SK-N-SH (cell line): ENCODE measurements at regions not wholly inside any gene's neighbourhood (a gene's known extent, or its start where the extent isn't known, plus 50 kb on each side); places are given as distances from the start of the nearest gene placed in this dataset.

Experiments
- CTCF ChIA-PET: fragments of 300-600, 350-600 bp; formaldehyde crosslinking; extraction: SDS; loops from one replicate; lab custom pipeline; 2021; lab: Yijun Ruan, JAX
- POLR2A ChIA-PET: fragments of 350-600 bp; sonication (Branson Sonifier 250); formaldehyde crosslinking; extraction: SDS; loops from one replicate; lab custom pipeline; 2020; ENCODE audit warnings: antibody characterized with exemption, inconsistent platforms; lab: Yijun Ruan, JAX
- DNase-seq: peaks from one replicate; pipeline ENCODE4 v3.0.0; 2012
- H2AFZ ChIP-seq: fragments of 200-600 bp; sonication (generic); 2 replicates; pipeline ENCODE4 v1.8.1; 2016; ENCODE audit warnings: antibody characterized with exemption, mild to moderate bottlenecking, low read depth
- H3F3A ChIP-seq: fragments of 200-600 bp; sonication (generic); replicated peaks from 2 replicates; pipeline ENCODE3; 2016; ENCODE audit warnings: antibody characterized with exemption, mild to moderate bottlenecking; ENCODE audit not compliant: insufficient read depth
- H3K27ac ChIP-seq, 2 experiments: fragments of 200-500 bp in 1 of 2; fragments of 200-600 bp in 1 of 2; sonication (Bioruptor generic) in 1 of 2; sonication (generic), shearing (Covaris generic) in 1 of 2; 2 replicates each; pipeline versions ENCODE4 v1.5.1 to v1.6.1; 2014 to 2016; ENCODE audit warnings: low read depth in 2 of 2, inconsistent platforms in 1 of 2, low read length in 1 of 2, mild to moderate bottlenecking in 1 of 2, mixed read lengths in 1 of 2
- H3K27me3 ChIP-seq: fragments of 200-600 bp; sonication (generic), shearing (Covaris generic); 2 replicates; pipeline ENCODE4 v1.6.1; 2016; ENCODE audit warnings: mixed run types; ENCODE audit not compliant: insufficient read depth
- H3K36me3 ChIP-seq, 2 experiments: fragments of 200-500 bp in 1 of 2; fragments of 200-600 bp in 1 of 2; sonication (Bioruptor generic) in 1 of 2; sonication (generic) in 1 of 2; replicated peaks in 1 of 2; 2 replicates each; pipeline versions ENCODE3 to v1.5.1; 2014 to 2016; ENCODE audit warnings: low read length in 1 of 2, mild to moderate bottlenecking in 1 of 2; ENCODE audit not compliant: insufficient read depth in 2 of 2, control insufficient read depth in 1 of 2
- H3K4me1 ChIP-seq, 2 experiments: fragments of 200-500 bp in 1 of 2; fragments of 200-600 bp in 1 of 2; sonication (Bioruptor generic) in 1 of 2; sonication (generic), shearing (Covaris generic) in 1 of 2; 2 replicates each; pipeline versions ENCODE4 v1.5.1 to v1.6.1; 2014 to 2016; ENCODE audit warnings: low read depth in 1 of 2, low read length in 1 of 2, mixed run types in 1 of 2; ENCODE audit not compliant: insufficient read depth in 2 of 2, control insufficient read depth in 1 of 2
- H3K4me2 ChIP-seq: fragments of 200-600 bp; sonication (generic), shearing (Covaris generic); 2 replicates; pipeline ENCODE4 v1.6.1; 2017; ENCODE audit warnings: mixed run types
- H3K4me3 ChIP-seq, 2 experiments: fragments of 200-500 bp in 1 of 2; fragments of 200-600 bp in 1 of 2; sonication (Bioruptor generic) in 1 of 2; sonication (generic), shearing (Covaris generic) in 1 of 2; 2 replicates each; pipeline versions ENCODE4 v1.5.1 to v1.8.1; 2014 to 2016; ENCODE audit warnings: low read depth in 2 of 2, inconsistent platforms in 1 of 2, low read length in 1 of 2, mild to moderate bottlenecking in 1 of 2, mixed read lengths in 1 of 2, moderate library complexity in 1 of 2
- H3K79me2 ChIP-seq: fragments of 200-600 bp; sonication (generic); 2 replicates; pipeline ENCODE4 v1.8.1; 2017; ENCODE audit warnings: mild to moderate bottlenecking; ENCODE audit not compliant: insufficient read depth
- H3K9ac ChIP-seq: fragments of 200-600 bp; sonication (generic); 2 replicates; pipeline ENCODE4 v1.6.1; 2017; ENCODE audit warnings: mixed run types
- H3K9me2 ChIP-seq: fragments of 200-600 bp; sonication (generic); 2 replicates; pipeline ENCODE4 v1.6.1; 2017; ENCODE audit warnings: mixed run types
- H3K9me3 ChIP-seq: fragments of 200-600 bp; sonication (generic); 2 replicates; pipeline ENCODE4 v1.6.1; 2017; ENCODE audit warnings: mixed run types, mild to moderate bottlenecking, moderate library complexity
- H4K20me1 ChIP-seq: fragments of 200-600 bp; sonication (generic); 2 replicates; pipeline ENCODE4 v1.6.1; 2017; ENCODE audit warnings: mild to moderate bottlenecking, mixed run types; ENCODE audit not compliant: insufficient read depth
- CHD2 ChIP-seq: fragments of 150-350 bp; IDR thresholded peaks from 2 replicates; pipeline ENCODE4 v1.6.1; 2018; ENCODE audit warnings: low read length; ENCODE audit not compliant: partially characterized antibody
- ELF1 ChIP-seq: IDR thresholded peaks from 2 replicates; pipeline ENCODE4 v1.4.0; 2012
- EP300 ChIP-seq, 2 experiments: IDR thresholded peaks; 2 replicates each; pipeline versions ENCODE4 v1.4.0 to v1.6.1; 2012; ENCODE audit warnings: borderline replicate concordance in 1 of 2, low read depth in 1 of 2, low read length in 1 of 2
- EZH2phosphoT487 ChIP-seq: fragments of 200-600 bp; sonication (generic); IDR thresholded peaks from 2 replicates; pipeline ENCODE4 v1.6.1; 2017; ENCODE audit warnings: low read depth, mixed run types, mild to moderate bottlenecking, antibody characterized with exemption, moderate library complexity, borderline replicate concordance
- FOSL2 ChIP-seq: IDR thresholded peaks from 2 replicates; pipeline ENCODE4 v1.4.0; 2012; ENCODE audit warnings: low read depth, mild to moderate bottlenecking, moderate library complexity, borderline replicate concordance
- FOXJ3 ChIP-seq: sonication (generic); formaldehyde crosslinking; IDR thresholded peaks from 2 replicates; pipeline ENCODE4 v1.5.1; 2020; ENCODE audit warnings: mild to moderate bottlenecking, missing genetic modification reagents
- FOXM1 ChIP-seq: IDR thresholded peaks from 2 replicates; pipeline ENCODE4 v1.4.0; 2012; ENCODE audit warnings: low read depth, mild to moderate bottlenecking
- GABPA ChIP-seq: IDR thresholded peaks from 2 replicates; pipeline ENCODE4 v1.4.0; 2012; ENCODE audit warnings: low read depth, mild to moderate bottlenecking
- GATA2 ChIP-seq: sonication (generic); formaldehyde crosslinking; IDR thresholded peaks from 2 replicates; pipeline ENCODE4 v1.5.0; 2020; ENCODE audit warnings: mild to moderate bottlenecking, missing genetic modification reagents
- JUND ChIP-seq: IDR thresholded peaks from 2 replicates; pipeline ENCODE4 v1.4.0; 2012
- MEF2A ChIP-seq: IDR thresholded peaks from 2 replicates; pipeline ENCODE4 v1.4.0; 2012; ENCODE audit warnings: low read depth, borderline replicate concordance
- NFIC ChIP-seq: IDR thresholded peaks from 2 replicates; pipeline ENCODE4 v1.4.0; 2012; ENCODE audit warnings: borderline replicate concordance
- POLR2AphosphoS5 ChIP-seq: IDR thresholded peaks from 2 replicates; pipeline ENCODE4 v1.6.1; 2012; ENCODE audit warnings: low read depth, low read length
- RAD21 ChIP-seq: IDR thresholded peaks from 2 replicates; pipeline ENCODE4 v1.6.1; 2012; ENCODE audit warnings: mild to moderate bottlenecking, low read length
- RXRA ChIP-seq: IDR thresholded peaks from 2 replicates; pipeline ENCODE4 v1.4.0; 2012; ENCODE audit warnings: low read depth, mild to moderate bottlenecking, borderline replicate concordance
- SIN3A ChIP-seq: IDR thresholded peaks from 2 replicates; pipeline ENCODE4 v1.6.1; 2012; ENCODE audit warnings: low read depth, mild to moderate bottlenecking, low read length, moderate library complexity, borderline replicate concordance
- SMC3 ChIP-seq: IDR thresholded peaks from 2 replicates; pipeline ENCODE4 v1.6.1; 2012; ENCODE audit warnings: low read depth, low read length, improper control_type of control experiment
- TAF1 ChIP-seq: IDR thresholded peaks from 2 replicates; pipeline ENCODE4 v1.6.1; 2012; ENCODE audit warnings: low read depth, mild to moderate bottlenecking, low read length, moderate library complexity, borderline replicate concordance
- TCF12 ChIP-seq: IDR thresholded peaks from 2 replicates; pipeline ENCODE4 v1.4.0; 2012
- TEAD4 ChIP-seq: IDR thresholded peaks from 2 replicates; pipeline ENCODE4 v1.4.0; 2012; ENCODE audit warnings: mild to moderate bottlenecking, borderline replicate concordance; ENCODE audit not compliant: insufficient read depth
- YY1 ChIP-seq: IDR thresholded peaks from 2 replicates; pipeline ENCODE4 v1.4.0; 2012; ENCODE audit warnings: low read depth, mild to moderate bottlenecking
- ZBTB33 ChIP-seq: IDR thresholded peaks from 2 replicates; pipeline ENCODE4 v1.4.0; 2012; ENCODE audit warnings: low read depth, borderline replicate concordance
- WGBS: methylation state at CpG from one replicate; pipeline ENCODE4 v1.1.6; 2017; ENCODE audit warnings: low lambda C conversion rate; 5-methylcytosine and 5-hydroxymethylcytosine counted together

DNA sequence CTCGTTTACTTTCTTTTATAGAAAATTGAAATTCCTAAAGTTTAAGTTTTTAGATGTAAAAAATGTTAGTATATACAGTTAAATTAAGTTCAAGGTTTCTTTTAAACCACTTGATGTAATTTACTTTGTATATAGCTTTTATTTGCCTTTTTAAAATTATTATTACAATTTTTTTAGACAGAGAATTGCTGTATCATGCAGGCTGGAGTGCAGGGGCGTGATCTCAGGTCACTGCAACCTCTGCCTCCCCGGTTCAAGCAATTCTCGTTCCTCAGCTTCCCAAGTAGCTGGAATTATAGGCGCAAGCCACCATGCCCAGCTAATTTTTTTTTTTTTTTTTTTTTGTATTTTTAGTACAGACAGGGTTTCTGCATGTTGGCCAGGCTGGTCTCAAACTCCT lies 75.0 kb downstream of the KCNRG start:
- Histone ChIP-seq H3K9me2 (no peaks in the 10 kb centered on the region), H4K20me1 (no peaks in the 10 kb centered on the region), H3K4me2 (no peak overlapping the region), H3K4me1 (no peaks in the 10 kb centered on the region), H3K36me3 (peaks cover 0 to 4% of the 10 kb centered on the region in 2 experiments), H2AFZ (no peak overlapping the region), H3K27me3 (no peaks in the 10 kb centered on the region), H3F3A (peaks cover 6% of the 10 kb centered on the region), H3K79me2 (peaks cover 47% of the 10 kb centered on the region), H3K4me3 (no peak overlapping the region), H3K9ac (no peak overlapping the region), H3K27ac (no peak overlapping the region), H3K9me3 (no peaks in the 10 kb centered on the region)
- no peak for DNase-seq
- ChIA-PET POLR2A (no interaction called here), CTCF (interaction anchor here (0.5 to 1.7 kb wide), 3 partner anchors 114 to 822 kb away, joined by 3 to 5 read pairs (median 3); no protein-coding TSS in a partner anchor)
- TF ChIP-seq FOXJ3 (CRISPR knock-in tag) (no peak), POLR2AphosphoS5 (no peak), TEAD4 (no peak), MEF2A (no peak), ZBTB33 (no peak), FOSL2 (no peak), YY1 (no peak), ELF1 (no peak), TAF1 (no peak), SMC3 (no peak)
- 96% methylated on average over 5 of the region's 5 CpGs for WGBS

GRCh38 chr13:50094615-50095293 lies 79.5 kb downstream of the KCNRG start:
- peaks cover 0 to 9% of the 10 kb centered on the region in 2 experiments for H3K36me3 ChIP-seq
- H2AFZ ChIP-seq: no peak overlapping the region
- H4K20me1 ChIP-seq: no peaks in the 10 kb centered on the region
- H3K4me2 ChIP-seq: no peak overlapping the region
- H3K4me1 ChIP-seq: no peaks in the 10 kb centered on the region
- TF ChIP-seq YY1 (no peak), FOXM1 (no peak), TAF1 (no peak), NFIC (no peak), ELF1 (no peak), SIN3A (no peak), TCF12 (no peak), EZH2phosphoT487 (no peak), RAD21 (no peak), JUND (no peak), SMC3 (no peak), ZBTB33 (no peak), RXRA (no peak), CHD2 (no peak), POLR2AphosphoS5 (no peak), GATA2 (no peak), EP300 (IDR thresholded peaks at IDR 0.05; ENCODE audit: borderline replicate concordance in 1 of 2, low read depth in 1 of 2, low read length in 1 of 2) (no peak), GABPA (no peak)
- no peak overlapping the region for H3K9ac ChIP-seq
- no peak overlapping the region for H3K4me3 ChIP-seq
- peaks cover 31% of the 10 kb centered on the region; the same call in 1 of the 2 replicates for H3K79me2 ChIP-seq
- H3K9me3 ChIP-seq: peaks cover 9% of the 10 kb centered on the region; the same call in 1 of the 2 replicates
- no peak for DNase-seq
- H3K27ac ChIP-seq: no peak overlapping the region
- no peaks in the 10 kb centered on the region for H3K9me2 ChIP-seq
- ChIA-PET POLR2A (no interaction called here), CTCF (interaction anchor here (0.9 to 1.4 kb wide), 3 partner anchors 9 to 817 kb away, joined by 3 read pairs; no protein-coding TSS in a partner anchor)
- H3F3A ChIP-seq: no peaks in the 10 kb centered on the region
- no peaks in the 10 kb centered on the region for H3K27me3 ChIP-seq
